Inferior parietal cortex (tissue), 1 donor: ENCODE measurements at regions not wholly inside any gene's neighbourhood (a gene's known extent, or its start where the extent isn't known, plus 50 kb on each side); places are given as distances from the start of the nearest gene placed in this dataset.
"Not testable (repeated sequence)": the region's sequence is repeated elsewhere in the genome, so short reads cannot be mapped to it uniquely, and the experiment has no call there.

ENCODE experiments used
- DNase-seq: peaks from one replicate; pipeline ENCODE4 v3.0.0-alpha.2; 2016; ENCODE audit errors: extremely low spot score

DNA sequence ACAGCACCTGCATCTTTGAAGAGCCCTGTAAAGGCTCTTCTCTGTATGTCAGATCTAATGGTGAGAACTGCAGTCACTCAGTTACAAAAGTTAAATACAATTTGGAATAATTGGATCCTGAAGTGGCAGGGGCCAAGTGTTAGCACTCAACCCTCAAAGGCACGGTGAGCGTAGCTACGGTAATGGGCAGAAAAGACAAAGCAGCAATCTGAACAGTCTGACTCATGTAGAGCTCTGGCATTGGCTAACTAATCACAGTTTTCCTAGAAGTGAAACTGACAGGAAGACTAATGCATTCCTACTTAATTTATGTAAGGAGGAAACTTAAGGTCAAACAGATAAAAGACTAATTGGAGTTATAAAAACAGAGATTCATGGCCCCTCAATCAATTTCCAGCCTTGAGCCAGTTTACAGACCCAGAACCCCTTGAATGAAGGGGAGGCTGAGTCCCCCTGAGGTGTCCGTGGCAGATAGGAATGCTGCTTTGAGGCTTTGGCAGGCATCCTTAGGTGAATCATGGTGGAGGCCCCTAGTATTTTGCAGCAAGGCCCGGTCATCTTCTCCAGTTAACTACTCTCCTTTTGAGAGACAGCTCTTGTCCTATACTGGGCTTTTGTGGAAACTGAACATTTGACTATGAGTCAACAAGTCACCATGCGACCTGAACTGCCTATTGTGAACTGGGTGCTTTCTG, 450.7 kb downstream of the ZNF33B start:
- not testable (repeated sequence) for DNase-seq

DNA sequence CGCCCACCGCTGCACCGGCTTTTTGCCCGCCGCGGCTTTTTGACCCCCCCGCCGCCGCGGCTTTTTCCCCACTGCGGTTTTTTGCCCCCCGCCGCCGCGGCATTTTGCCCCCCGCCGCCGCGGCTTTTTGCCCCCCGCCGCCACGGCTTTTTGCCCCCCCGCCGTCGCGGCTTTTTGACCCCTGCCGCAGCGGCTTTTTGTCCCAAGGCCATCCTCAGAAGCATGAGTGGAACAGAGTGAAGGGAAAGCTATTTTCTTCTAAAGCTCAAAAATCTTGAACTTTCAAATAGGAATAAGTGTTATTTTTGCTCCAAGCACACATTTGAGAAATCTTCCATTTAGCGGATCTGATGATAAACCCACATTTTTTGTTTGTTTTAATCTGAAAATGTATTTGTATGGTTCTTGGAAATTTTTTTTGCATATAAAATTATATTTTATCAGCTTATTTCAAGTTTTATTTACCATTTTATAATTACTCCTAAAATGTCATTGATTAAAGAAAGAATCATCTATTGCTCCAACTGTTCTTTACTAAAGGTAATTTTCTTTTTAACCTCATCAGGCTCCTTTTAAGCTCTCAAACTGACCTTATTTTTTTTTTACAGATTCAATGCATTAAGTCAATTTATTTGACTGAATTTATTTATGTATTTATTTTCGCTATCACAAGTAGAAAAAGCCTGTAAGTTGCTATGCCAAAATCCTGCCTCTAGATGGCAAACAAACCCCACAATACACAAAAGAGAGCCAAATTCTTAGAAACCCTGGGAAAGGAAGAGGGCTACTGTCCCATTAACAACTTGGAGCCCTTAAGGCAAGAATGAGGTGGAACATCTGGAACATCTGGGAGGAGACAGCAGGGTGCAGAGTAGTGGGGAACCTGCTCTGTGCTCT, 460.3 kb downstream of the ZNF33B start:
- DNase-seq, result peak; percentile 2

DNA sequence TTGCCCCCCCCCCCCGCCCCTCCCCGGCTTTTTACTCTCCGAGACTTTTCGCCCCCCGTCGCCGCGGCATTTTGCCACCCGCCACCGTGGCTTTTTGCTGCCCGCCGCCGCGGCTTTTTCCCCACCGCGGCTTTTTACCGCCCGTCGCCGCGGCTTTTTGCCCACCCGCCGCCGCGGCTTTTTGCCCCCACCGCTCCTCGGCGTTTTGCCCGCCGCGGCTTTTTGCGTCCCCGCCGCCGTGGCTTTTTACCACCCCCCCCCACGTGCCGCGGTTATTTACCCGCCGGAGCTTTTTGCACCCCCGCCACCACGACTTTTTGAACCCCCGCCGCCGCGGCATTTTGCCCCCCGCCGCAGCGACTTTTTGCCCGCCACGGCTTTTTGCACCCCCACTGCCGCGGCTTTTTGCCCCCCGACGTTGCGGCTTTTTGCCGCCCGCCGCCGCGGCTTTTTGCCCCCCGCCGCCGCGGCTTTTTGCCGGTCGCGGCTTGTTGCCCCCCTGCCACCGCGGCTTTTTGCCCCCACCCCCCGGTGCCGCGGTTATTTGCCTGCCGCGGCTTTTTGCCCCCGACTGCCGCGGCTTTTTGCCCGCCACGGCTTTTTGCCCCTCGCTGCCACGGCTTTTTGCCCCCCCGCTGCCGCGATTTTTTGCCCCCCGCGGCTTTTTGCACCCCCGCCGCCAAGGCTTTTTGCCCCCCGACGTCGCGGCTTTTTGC, 461.1 kb downstream of the ZNF33B start:
- DNase-seq, result no peak

DNA sequence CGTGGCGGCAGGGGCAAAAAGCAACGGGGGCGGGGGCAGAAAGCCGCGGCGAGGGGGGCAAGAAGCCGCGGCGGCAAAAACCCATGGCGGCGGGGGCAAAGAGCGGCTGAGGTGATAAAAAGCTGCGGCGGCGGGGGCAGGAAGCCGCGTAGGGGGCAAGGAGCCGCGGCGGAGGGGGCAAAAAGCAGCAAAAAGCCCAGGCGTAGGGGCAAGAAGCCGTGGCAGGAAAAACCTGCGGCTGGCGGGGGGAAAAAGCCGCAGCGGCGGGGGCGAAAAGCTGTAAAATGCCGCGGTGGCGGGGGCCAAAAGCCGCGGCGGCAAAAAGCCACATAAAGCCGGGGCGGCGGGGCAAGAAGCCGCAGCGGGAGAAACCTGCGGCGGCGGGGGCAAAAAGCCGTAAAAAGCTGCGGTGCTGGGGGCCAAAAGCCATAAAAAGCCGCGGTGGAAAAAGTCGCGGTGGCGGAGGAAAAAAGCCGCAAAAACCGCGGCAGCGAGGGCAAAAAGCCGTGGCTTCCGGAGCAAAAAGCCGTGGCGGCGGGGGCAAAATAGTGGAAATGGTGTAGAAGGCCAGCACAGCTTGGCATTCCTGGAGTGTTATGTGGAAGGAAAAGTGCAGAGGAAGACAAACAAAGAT, 487.8 kb downstream of the ZNF33B start:
- DNase-seq, result no peak

DNA sequence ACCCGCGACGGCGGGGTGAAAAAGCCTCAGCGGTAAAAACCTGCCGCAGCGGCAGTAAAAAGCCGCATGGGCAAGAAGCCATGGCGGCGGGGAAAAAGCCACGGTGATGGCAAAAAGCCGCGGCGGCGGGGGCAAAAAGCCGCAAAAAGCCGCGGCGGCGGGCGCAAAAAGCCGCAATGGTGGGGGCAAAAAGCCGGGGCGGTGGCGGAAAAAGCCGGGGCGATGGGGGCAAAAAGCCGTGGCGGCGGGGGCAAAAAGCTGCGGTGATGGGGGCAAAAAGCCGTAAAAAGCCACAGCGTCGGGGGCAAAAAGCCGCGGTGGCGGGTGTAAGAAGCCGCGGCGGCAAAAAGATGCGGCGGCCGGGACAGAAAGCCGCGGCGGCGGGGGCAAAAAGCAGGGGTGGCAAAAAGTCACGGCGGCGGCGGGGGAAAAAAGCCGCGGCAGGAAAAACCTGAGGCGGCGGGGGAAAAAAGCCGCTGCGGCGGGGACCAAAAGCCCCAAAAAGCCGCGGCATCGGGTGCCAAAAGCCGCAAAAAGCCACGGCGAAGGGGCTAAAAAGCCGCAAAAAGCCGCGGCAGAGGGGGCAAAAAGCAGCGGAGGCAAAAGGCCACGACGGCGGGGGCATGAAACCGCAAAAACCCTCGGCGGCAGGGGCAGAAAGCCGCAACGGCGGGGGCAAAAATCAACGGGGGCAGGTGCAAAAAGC, 488.5 kb downstream of the ZNF33B start:
- no peak for DNase-seq

DNA sequence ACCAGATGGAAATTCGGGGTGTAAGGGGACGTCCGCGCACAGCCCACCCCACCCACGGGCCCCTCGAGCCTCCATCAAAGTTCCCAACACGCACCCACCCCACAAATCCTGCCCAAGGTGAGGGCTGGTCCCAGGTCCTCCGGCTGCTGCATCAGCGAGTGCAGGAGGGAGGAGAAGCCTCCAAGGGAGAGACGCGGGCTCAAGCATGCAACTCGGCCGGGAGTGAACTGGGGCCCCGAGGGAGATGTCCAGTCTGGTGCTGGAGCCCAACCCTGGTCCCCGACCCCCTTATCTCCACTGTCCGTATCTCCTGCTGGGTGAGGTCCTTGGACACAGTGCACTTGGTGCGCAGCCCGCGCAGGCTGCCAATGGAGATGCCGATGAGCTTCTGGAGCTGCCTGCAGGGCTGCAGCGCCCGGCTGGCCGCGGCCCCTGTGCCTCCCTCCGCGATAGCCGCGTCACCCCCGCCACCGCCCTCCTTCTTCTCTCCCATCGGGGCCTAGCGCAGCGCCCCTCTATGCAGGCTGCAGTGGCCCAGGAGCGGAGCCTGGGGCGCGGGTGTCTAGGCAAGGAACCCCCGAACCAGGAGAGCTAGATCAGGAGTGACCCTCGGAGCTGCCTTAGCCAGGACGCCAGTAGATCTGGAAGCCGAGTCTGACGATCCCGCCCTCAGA, 489.2 kb downstream of the ZNF33B start:
- no peak for DNase-seq

DNA sequence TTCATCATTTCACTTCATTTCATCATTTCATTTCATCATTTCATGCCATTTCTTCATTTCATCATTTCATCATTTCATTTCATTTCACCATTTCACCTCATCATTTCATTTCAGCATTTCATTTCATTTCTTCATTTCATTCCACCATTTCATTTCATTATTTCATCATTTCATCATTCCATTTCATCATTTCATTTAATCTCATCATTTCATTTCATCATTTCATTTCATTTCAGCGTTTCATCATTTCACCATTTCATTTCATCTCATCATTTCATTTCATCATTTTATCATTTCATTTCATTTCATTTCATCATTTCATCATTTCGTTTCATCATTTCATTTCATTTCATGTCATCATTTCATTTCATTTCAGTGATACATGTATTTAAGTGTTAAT, 492.2 kb downstream of the ZNF33B start:
- not testable (repeated sequence) for DNase-seq

DNA sequence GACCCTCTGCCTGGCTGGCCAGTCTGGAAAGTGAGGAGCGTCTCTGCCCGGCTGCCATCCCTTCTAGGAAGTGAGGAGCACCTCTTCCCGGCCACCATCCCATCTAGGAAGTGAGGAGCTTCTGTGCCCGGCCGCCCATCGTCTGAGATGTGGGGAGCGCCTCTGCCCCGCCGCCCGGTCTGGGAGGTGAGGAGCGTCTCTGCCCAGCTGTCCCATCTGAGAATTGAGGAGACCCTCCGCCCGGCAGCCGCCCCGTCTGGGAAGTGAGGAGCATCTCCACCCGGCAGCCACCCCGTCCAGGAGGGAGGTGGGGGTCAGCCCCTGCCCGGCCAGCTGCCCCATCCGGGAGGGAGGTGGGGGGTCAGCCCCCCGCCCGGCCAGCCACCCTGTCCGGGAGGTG, 500.3 kb downstream of the ZNF33B start:
- not testable (repeated sequence) for DNase-seq

DNA sequence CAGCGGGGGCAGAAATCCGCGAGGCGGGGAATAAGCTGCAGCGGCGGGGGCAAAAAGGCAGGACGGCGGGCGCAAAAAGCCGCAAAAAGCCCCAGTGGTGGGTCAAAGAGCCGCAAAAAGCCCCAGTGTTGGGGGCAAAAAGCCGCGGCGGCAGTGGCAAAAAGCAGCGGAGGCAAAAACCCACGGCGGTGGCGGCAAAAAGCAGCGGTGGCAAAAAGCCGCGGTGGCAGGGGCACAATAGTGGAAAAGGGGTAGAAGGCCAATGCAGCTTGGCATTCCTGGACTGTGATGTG, 525.3 kb downstream of the ZNF33B start:
- DNase-seq, result no peak

DNA sequence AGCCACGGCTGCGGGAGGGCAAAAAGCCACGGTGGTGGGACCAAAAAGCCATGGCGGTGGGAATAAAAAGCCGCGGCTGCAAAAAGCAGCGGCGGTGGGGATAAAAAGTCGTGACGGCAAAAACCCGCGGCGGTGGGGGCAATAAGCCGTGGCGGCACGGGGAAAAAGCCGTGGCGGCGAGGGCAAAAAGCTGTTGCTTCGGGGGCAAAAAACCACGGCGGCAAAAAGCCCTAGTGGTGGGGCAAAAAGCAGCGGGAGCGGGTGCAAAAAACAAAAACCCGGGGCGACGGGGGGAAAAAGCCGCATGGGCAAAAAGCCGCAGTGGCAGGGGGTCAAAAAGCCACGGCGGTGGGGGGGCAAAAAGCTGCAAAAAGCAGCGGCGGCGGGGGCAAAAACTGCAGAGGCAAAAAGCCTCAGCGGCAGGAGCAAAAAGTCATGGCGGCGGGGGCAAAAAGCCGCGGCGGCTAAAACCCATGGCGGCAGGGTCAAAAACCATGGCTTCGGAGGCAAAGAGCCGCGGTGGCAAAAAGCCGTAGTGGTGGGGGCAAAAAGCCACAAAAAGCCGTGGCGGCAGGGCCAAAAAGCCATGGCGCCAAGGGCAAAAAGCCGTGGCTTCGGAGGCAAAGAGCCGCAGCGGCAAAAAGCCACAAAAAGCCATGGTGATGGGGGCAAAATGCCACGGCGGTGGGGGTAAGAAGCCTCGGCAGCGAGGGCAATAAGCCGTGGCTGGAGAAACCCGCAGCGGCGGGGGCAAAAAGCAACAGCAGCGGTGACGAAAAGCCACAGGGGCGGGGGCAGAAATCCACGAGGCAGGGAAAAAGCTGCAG, 525.8 kb downstream of the ZNF33B start:
- no peak for DNase-seq

DNA sequence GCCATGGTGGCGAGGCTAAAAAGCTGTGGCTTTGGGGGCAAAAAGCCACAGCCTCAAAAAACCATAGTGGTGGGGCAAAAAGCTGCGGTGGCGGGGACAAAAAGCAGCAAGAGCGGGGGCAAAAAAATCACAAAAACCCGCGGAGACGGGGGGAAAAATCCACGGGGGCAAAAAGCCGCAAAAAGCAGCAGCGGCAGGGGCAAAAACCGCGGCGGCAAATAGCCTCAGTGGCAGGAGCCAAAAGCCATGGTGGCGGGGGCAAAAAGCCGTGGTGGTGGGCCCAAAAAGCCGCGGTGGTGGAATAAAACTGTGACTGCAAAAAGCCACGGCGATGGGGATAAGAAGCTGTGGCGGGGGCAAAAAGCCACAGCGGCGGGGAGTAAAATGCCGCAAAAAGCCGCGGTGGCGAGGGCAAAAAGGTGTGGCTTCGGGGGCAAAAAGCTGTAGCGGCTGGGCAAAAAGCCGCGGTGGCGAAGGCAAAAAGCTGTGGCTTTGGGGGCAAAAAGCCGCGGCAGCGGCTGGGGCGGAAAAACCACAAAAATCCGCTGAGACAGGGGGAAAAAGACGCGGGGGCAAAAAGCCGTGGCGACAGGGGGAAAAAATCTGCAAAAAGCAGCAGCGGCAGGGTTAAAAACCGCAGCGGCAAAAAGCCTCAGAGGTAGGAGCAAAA, 526.6 kb downstream of the ZNF33B start:
- no peak for DNase-seq

DNA sequence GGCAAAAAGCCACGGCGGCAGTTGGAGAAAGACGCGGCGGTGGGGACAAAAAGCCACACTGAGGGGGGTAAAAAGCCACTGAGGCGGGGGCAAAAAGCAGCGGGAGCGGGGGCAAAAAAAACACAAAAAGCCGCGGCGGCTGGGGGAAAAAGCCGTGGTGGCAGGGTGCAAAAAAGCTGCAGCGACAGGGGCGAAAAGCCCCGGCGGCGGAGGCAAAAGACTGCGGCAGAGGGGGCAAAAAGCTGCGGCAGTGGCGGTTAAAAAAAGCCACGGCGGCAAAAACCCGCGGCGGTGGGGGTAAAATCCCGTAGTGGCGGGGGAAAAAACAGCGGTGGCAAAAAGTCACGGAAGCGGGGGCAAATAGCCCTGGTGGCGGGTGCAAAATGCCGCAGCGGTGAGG, 527.3 kb downstream of the ZNF33B start:
- DNase-seq, result no peak
